PFSK-1 (cell line): ENCODE measurements at regions not wholly inside any gene's neighbourhood (a gene's known extent, or its start where the extent isn't known, plus 50 kb on each side); places are given as distances from the start of the nearest gene placed in this dataset.

Experiments
- FOXP2 ChIP-seq: optimal IDR thresholded peaks from 2 replicates; pipeline ENCODE3; 2011; ENCODE audit warnings: borderline replicate concordance, control low read depth, inconsistent platforms; ENCODE audit not compliant: insufficient read depth; ENCODE audit errors: extremely low read length, extremely low read depth
- POLR2AphosphoS5 ChIP-seq: IDR thresholded peaks from 2 replicates; pipeline ENCODE4 v1.6.1; 2012; ENCODE audit warnings: low read depth, mild to moderate bottlenecking, control low read depth, low read length, moderate library complexity
- REST ChIP-seq, 2 experiments: IDR thresholded peaks; 2 replicates each; pipeline versions ENCODE4 v1.6.1 to v1.8.0; 2011 to 2012; ENCODE audit warnings: low read depth in 2 of 2, low read length in 2 of 2, control low read depth in 1 of 2, inconsistent platforms in 1 of 2, mild to moderate bottlenecking in 1 of 2, moderate library complexity in 1 of 2; ENCODE audit not compliant: insufficient read depth in 1 of 2
- SIN3A ChIP-seq: IDR thresholded peaks from 2 replicates; pipeline ENCODE4 v1.6.1; 2012; ENCODE audit warnings: mild to moderate bottlenecking, low read length, moderate library complexity, borderline replicate concordance; ENCODE audit not compliant: insufficient read depth
- TAF1 ChIP-seq: IDR thresholded peaks from 2 replicates; pipeline ENCODE4 v1.6.1; 2012; ENCODE audit warnings: low read length, control low read depth, borderline replicate concordance; ENCODE audit not compliant: insufficient read depth

GRCh38 chr13:88246239-88246638 is 575.1 kb downstream of the SLITRK5 start:
- TF ChIP-seq FOXP2 (no peak), POLR2AphosphoS5 (no peak), REST (IDR thresholded peaks at IDR 0.05; ENCODE audit: insufficient read depth in 1 of 2, low read depth in 2 of 2, low read length in 2 of 2) (no peak), TAF1 (no peak), SIN3A (no peak)

- TF ChIP-seq SIN3A: no peak
- TF ChIP-seq FOXP2: no peak
- TF ChIP-seq REST (IDR thresholded peaks at IDR 0.05; ENCODE audit: insufficient read depth in 1 of 2, low read depth in 2 of 2, low read length in 2 of 2): no peak
- no peak for TF ChIP-seq POLR2AphosphoS5
- no peak for TF ChIP-seq TAF1
Observed at GRCh38 chr13:88248393-88248792, 577.2 kb downstream of the SLITRK5 start.

GRCh38 chr13:88257706-88258105 is 586.5 kb downstream of the SLITRK5 start:
- TF ChIP-seq FOXP2 (no peak), SIN3A (no peak), REST (IDR thresholded peaks at IDR 0.05; ENCODE audit: insufficient read depth in 1 of 2, low read depth in 2 of 2, low read length in 2 of 2) (no peak), POLR2AphosphoS5 (no peak), TAF1 (no peak)

- TF ChIP-seq REST (IDR thresholded peaks at IDR 0.05; ENCODE audit: insufficient read depth in 1 of 2, low read depth in 2 of 2, low read length in 2 of 2) (no peak), POLR2AphosphoS5 (no peak), TAF1 (no peak), FOXP2 (no peak), SIN3A (no peak)
Observed at GRCh38 chr13:88263808-88264207, 592.6 kb downstream of the SLITRK5 start.

GRCh38 chr13:88281841-88282240 is 610.7 kb downstream of the SLITRK5 start:
- TF ChIP-seq TAF1 (no peak), FOXP2 (no peak), POLR2AphosphoS5 (no peak), SIN3A (no peak), REST (IDR thresholded peaks at IDR 0.05; ENCODE audit: insufficient read depth in 1 of 2, low read depth in 2 of 2, low read length in 2 of 2) (no peak)
